ENCODE measurements at regions not wholly inside any gene's neighbourhood (a gene's known extent, or its start where the extent isn't known, plus 50 kb on each side); places are given as distances from the start of the nearest gene placed in this dataset.

GRCh38 chr7:124489082-124489819 lies 276.3 kb downstream of the GPR37 start:
- DNase-seq: no peak

GRCh38 chr7:124482229-124482628 lies 283.4 kb downstream of the GPR37 start:
- DNase-seq: no peak

DNA sequence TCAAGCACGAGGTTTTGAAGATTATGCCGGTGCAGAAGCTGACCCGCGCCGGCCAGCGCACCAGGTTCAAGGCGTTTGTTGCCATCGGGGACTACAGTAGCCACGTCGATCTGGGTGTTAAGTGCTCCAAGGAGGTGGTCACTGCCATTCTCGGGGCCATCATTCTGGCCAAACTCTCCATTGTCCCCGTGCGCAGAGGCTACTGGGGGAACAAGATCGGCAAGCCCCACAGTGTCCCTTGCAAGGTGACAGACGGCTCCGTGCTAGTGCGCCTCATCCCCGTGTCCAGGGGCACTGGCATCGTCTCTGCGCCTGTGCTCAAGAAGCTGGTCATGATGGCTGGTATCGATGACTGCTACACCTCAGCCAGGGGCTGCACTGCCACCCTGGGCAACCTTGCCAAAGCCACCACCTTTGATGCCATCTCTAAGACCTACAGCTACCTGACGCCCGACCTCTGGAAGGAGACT lies 284.7 kb downstream of the GPR37 start:
- no peak for DNase-seq

GRCh38 chr7:124480036-124480820 lies 285.4 kb downstream of the GPR37 start:
- no peak for DNase-seq

DNA sequence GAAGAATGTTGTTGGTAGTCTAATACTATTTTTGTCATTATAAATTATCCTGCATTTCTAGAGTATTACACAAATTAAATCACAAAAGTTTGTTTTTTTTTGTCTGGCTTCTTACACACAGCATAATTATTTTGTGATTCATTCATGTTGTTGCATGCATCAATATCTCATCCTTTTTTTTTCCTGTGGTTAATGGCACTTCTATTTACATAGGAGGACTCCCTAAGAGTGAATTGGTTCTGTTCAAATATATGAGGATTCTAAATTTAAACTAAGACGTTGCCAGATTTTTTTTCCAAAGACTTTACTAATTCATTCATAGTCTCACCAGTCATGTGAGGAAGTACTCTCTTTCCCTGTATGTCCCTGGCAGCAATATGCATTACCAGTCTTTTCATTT lies 303.3 kb downstream of the GPR37 start:
- no peak for DNase-seq

DNA sequence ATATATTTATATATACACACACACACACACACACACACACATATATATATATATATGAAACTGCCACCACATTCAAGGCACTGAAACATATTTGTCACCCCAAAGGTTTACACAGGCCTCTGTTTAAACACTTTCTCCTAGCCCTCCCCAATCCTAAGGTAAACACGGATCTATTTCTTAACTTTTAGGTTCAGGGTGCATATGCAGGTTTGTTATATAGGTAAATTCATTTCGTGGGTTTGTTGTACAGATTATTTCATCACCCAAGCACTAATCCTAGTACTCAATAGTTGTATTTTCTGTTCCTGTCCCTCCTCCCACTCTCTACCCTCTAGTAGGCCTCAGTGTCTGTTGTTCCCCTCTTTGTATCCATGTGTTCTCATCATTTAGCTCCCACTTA lies 305.0 kb downstream of the GPR37 start:
- DNase-seq: no peak

- DNase-seq: no peak
These were observed 305.5 kb downstream of the GPR37 start for GRCh38 chr7:124460056-124460450.

GRCh38 chr7:124459101-124460055 lies 306.2 kb downstream of the GPR37 start:
- no peak for DNase-seq

DNA sequence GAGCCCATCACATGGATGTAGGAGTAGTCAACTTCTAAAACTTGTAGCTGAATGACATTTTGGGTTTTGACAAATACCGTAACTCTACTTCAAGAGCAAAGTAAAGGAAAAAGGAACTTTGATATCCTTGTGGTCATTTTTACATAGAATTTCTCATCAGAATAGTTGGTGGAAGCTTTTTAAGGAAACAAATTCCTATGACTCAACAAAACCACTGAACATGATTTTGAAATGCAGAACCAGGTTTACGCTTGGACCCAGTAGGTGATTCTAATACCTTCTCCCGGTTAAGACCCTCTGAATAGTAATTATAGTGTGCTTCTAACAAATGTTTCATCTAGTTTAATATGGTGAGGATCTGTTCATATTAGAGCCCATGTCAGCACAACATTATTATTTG lies 307.8 kb downstream of the GPR37 start:
- no peak for DNase-seq

- DNase-seq: no peak
These were observed 309.3 kb downstream of the GPR37 start for GRCh38 chr7:124456286-124456685.

GRCh38 chr7:124452186-124452585 lies 313.4 kb downstream of the GPR37 start:
- no peak for DNase-seq

- no peak for DNase-seq
These were observed 315.7 kb downstream of the GPR37 start for GRCh38 chr7:124449896-124450295.

DNA sequence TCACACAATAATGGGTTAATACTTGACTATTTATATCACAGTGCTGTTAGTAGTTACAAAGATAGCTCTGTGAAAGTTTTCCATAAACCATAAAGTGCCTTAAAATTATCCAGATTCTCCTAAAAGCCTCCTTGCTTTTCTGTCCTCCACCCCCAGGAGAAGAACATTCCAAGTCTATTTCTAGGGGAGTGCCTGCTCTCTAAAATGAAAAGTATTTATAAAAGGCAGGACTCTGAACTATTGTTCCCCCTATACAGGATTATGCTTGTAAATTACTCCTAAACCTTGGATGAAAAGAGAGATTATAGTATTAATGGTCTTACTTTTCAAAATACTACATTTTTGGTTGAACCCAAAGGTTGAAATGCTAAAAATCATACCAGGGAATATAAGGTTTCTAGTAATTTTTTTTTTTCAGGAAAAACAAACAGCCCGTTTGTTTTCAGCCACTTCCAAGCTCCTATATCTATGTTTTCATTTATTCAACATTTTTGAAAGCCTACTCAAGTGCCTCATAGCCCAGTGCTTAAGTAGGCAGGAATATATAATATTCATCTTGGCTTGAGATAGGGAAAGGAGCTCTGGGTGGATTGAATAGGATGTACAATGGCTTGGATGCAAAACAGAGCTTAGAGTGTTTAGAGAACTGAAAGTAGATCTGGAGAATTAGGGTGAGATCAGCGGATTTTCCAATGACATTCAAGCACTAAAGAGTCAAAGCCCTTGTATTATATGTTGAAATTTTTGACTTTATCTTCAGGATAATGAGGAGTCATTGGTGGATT lies 320.7 kb downstream of the GPR37 start:
- DNase-seq: no peak

- DNase-seq: no peak
These were observed 321.8 kb downstream of the GPR37 start for GRCh38 chr7:124443762-124444161.

GRCh38 chr7:124440081-124440480 lies 325.5 kb downstream of the GPR37 start:
- no peak for DNase-seq

- DNase-seq: no peak
These were observed 333.5 kb downstream of the GPR37 start for GRCh38 chr7:124432009-124432578.

GRCh38 chr7:124429923-124430322 lies 335.7 kb downstream of the GPR37 start:
- DNase-seq: no peak

DNA sequence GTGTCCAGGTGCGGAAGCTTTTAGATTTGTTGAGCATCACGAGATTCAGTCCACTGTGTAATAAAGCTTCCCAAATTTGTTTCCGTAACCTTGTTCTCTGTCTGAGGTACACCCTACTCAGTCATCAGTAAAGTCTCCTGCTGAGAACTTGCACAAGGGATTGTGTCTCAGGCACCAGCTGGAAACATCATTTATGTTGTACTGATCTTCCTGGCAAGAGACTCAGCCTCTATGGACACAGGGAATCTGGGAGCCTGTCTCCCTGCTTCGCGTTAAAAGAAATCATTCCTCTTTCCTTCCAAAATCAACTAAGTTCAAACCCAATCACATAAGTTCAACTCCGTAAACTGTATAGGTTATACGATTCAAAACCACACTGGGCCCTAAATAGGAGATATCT lies 336.8 kb downstream of the GPR37 start:
- no peak for DNase-seq

DNA sequence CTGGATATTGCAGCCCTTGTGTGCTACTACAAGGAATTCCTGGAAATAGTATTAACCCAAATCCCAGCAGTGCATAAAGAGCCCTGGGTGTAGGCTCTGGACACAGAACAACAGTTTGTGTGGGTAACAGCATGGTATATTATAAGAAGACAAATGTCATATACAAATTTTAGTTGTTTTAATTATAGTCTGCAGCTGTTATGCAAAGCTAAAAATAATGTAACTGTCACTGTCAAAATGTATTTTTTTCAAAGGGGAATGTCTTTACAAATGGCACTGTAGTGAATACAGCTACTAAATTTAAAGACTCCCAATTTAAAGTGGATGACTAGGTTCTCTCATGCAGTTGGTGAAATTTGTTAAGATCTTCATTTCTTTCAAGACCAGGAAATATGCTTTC lies 339.0 kb downstream of the GPR37 start:
- no peak for DNase-seq

GRCh38 chr7:124423863-124424262 lies 341.7 kb downstream of the GPR37 start:
- no peak for DNase-seq

GRCh38 chr7:124422081-124422480 lies 343.5 kb downstream of the GPR37 start:
- no peak for DNase-seq

DNA sequence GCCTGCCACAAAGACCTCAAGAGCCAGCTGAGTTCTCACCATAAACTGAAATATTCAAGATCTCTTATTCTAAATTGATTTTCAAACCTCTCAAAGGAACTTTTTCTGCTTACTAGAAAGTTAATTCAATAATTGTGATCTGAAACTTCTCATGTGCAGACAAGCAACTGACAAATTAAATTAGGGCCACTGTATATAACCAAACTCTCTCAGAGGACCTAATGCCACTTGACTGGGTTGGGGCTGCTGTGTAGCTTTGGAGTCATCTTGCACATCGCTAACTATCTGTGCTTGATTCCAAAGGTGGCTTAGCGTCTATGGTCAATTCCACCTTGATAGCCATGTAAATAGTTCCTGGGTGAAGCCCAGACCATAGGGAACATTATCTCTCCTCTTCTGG lies 345.2 kb downstream of the GPR37 start:
- no peak for DNase-seq

All from NCI-H510A (cell line).